H1 (cell line): ENCODE measurements at regions not wholly inside any gene's neighbourhood (a gene's known extent, or its start where the extent isn't known, plus 50 kb on each side); places are given as distances from the start of the nearest gene placed in this dataset.

Source experiments
- CTCF ChIA-PET: fragments of 300-600 bp; sonication (Branson Sonifier 250); formaldehyde crosslinking; loops from one replicate; lab custom pipeline; 2021; ENCODE audit not compliant: partially characterized antibody; lab: Charles Lee
- POLR2A ChIA-PET: fragments of 300-600 bp; sonication (Branson Sonifier 250); formaldehyde crosslinking; loops from one replicate; lab custom pipeline; 2021; ENCODE audit warnings: inconsistent platforms; ENCODE audit not compliant: partially characterized antibody; lab: Charles Lee
- DNase-seq, 2 experiments: peaks; one replicate each; pipeline versions ENCODE4 v3.0.0 to v3.0.0-alpha.2; 2010 to 2022; ENCODE audit warnings: low spot score in 2 of 2, low read depth in 1 of 2, mixed read lengths in 1 of 2
- FAIRE-seq: peaks from 2 replicates; lab custom pipeline; 2011; peaks lifted over from hg19 to GRCh38; lab: Jason Lieb, UNC
- H2AFZ ChIP-seq: 2 replicates; pipeline ENCODE4 v1.8.1; 2012; ENCODE audit warnings: low read length, inconsistent platforms
- H2AK5ac ChIP-seq: 2 replicates; pipeline ENCODE4 v1.6.1; 2013; ENCODE audit warnings: low read depth, low read length
- H2BK120ac ChIP-seq: replicated peaks from 2 replicates; pipeline ENCODE3; 2013; ENCODE audit warnings: low read depth, low read length, inconsistent platforms
- H2BK12ac ChIP-seq: 2 replicates; pipeline ENCODE4 v1.6.1; 2013; ENCODE audit warnings: low read depth, low read length
- H2BK15ac ChIP-seq: 2 replicates; pipeline ENCODE4 v1.6.1; 2013; ENCODE audit warnings: low read length
- H2BK20ac ChIP-seq: 2 replicates; pipeline ENCODE4 v1.6.1; 2013; ENCODE audit warnings: low read length
- H2BK5ac ChIP-seq: 2 replicates; pipeline ENCODE4 v1.6.1; 2013; ENCODE audit warnings: low read depth, low read length
- H3K14ac ChIP-seq: 2 replicates; pipeline ENCODE4 v1.6.1; 2013; ENCODE audit warnings: inconsistent platforms; ENCODE audit not compliant: insufficient read length
- H3K18ac ChIP-seq: 2 replicates; pipeline ENCODE4 v1.6.1; 2013; ENCODE audit warnings: low read length; ENCODE audit errors: extremely low read depth
- H3K23ac ChIP-seq: 2 replicates; pipeline ENCODE4 v1.6.1; 2013; ENCODE audit warnings: inconsistent platforms; ENCODE audit not compliant: insufficient read length
- H3K23me2 ChIP-seq: 2 replicates; pipeline ENCODE4 v1.6.1; 2013; ENCODE audit warnings: low read depth, low read length
- H3K27ac ChIP-seq: 2 replicates; pipeline ENCODE4 v1.6.1; 2011; ENCODE audit warnings: low read depth, low read length, inconsistent platforms
- H3K27me3 ChIP-seq, 4 experiments: replicated peaks in 1 of 4; 1 replicate in 1 of 4; 2 replicates in 3 of 4; pipeline versions ENCODE4 v1.6.1 to v1.8.1; 2011 to 2013; ENCODE audit warnings: low read length in 3 of 4, mild to moderate bottlenecking in 3 of 4, inconsistent platforms in 2 of 4, mixed read lengths in 2 of 4, moderate library complexity in 1 of 4; ENCODE audit not compliant: control insufficient read depth in 3 of 4, insufficient read depth in 3 of 4; ENCODE audit errors: extremely low read depth in 1 of 4
- H3K36me3 ChIP-seq, 4 experiments: 2 replicates each; pipeline versions ENCODE4 v1.6.1 to v1.8.1; 2011 to 2013; ENCODE audit warnings: mild to moderate bottlenecking in 4 of 4, low read length in 3 of 4, moderate library complexity in 2 of 4, control low read depth in 1 of 4, inconsistent platforms in 1 of 4; ENCODE audit not compliant: insufficient read depth in 4 of 4, control insufficient read depth in 2 of 4
- H3K4ac ChIP-seq: replicated peaks from 2 replicates; pipeline ENCODE3; 2013; ENCODE audit warnings: low read length, low read depth, mixed read lengths, inconsistent platforms; ENCODE audit not compliant: insufficient read length
- H3K4me1 ChIP-seq, 4 experiments: replicated peaks in 1 of 4; 1 replicate in 1 of 4; 2 replicates in 3 of 4; pipeline versions ENCODE4 v1.6.1 to v1.8.1; 2011 to 2013; ENCODE audit warnings: low read length in 3 of 4, inconsistent platforms in 2 of 4, mixed read lengths in 1 of 4; ENCODE audit not compliant: insufficient read depth in 4 of 4, control insufficient read depth in 3 of 4
- H3K4me2 ChIP-seq, 2 experiments: 2 replicates each; pipeline versions ENCODE4 v1.6.1 to v1.8.1; 2011 to 2013; ENCODE audit warnings: low read depth in 2 of 2, low read length in 2 of 2, control low read depth in 1 of 2, inconsistent platforms in 1 of 2, mild to moderate bottlenecking in 1 of 2; ENCODE audit not compliant: insufficient read depth in 1 of 2
- H3K4me3 ChIP-seq, 4 experiments: fragments of 200-600, 300-600 bp in 1 of 4; sonication (generic), shearing (Covaris generic), sonication (Bioruptor Twin) in 1 of 4; 2 replicates each; pipeline versions ENCODE4 v1.5.1 to v1.8.1; 2011 to 2016; ENCODE audit warnings: low read length in 4 of 4, low read depth in 3 of 4, control low read depth in 2 of 4, inconsistent platforms in 2 of 4, mild to moderate bottlenecking in 2 of 4, mixed read lengths in 1 of 4, moderate library complexity in 1 of 4; ENCODE audit not compliant: insufficient read depth in 2 of 4; ENCODE audit errors: extremely low read depth in 1 of 4
- H3K56ac ChIP-seq: replicated peaks from 2 replicates; pipeline ENCODE3; 2013; ENCODE audit warnings: low read depth, mild to moderate bottlenecking, mixed read lengths, low read length, inconsistent platforms; ENCODE audit not compliant: insufficient read length
- H3K79me1 ChIP-seq: 2 replicates; pipeline ENCODE4 v1.6.1; 2013; ENCODE audit warnings: low read depth, low read length, control low read depth
- H3K79me2 ChIP-seq, 2 experiments: 2 replicates each; pipeline versions ENCODE4 v1.6.1 to v1.8.1; 2012 to 2013; ENCODE audit warnings: low read length in 2 of 2, mild to moderate bottlenecking in 2 of 2, inconsistent platforms in 1 of 2; ENCODE audit not compliant: insufficient read depth in 2 of 2, control insufficient read depth in 1 of 2
- H3K9ac ChIP-seq, 4 experiments: replicated peaks in 1 of 4; 1 replicate in 1 of 4; 2 replicates in 3 of 4; pipeline versions ENCODE4 v1.6.1 to v1.8.1; 2011 to 2013; ENCODE audit warnings: low read depth in 3 of 4, low read length in 3 of 4, control low read depth in 2 of 4, mild to moderate bottlenecking in 2 of 4, moderate library complexity in 2 of 4, inconsistent platforms in 1 of 4; ENCODE audit errors: extremely low read depth in 1 of 4
- H3K9me3 ChIP-seq, 2 experiments: 2 replicates each; pipeline versions ENCODE4 v1.6.1 to v1.8.1; 2012 to 2013; ENCODE audit warnings: mild to moderate bottlenecking in 2 of 2, moderate library complexity in 2 of 2, control low read depth in 1 of 2, inconsistent platforms in 1 of 2, low read depth in 1 of 2, low read length in 1 of 2, mixed read lengths in 1 of 2; ENCODE audit not compliant: insufficient read depth in 2 of 2
- H4K20me1 ChIP-seq, 2 experiments: replicated peaks in 1 of 2; 2 replicates each; pipeline versions ENCODE3 to v1.8.1; 2011 to 2013; ENCODE audit warnings: inconsistent platforms in 2 of 2, low read length in 2 of 2, mild to moderate bottlenecking in 1 of 2; ENCODE audit not compliant: insufficient read depth in 2 of 2, control insufficient read depth in 1 of 2
- H4K5ac ChIP-seq: 2 replicates; pipeline ENCODE4 v1.6.1; 2013; ENCODE audit warnings: low read length, low read depth, mixed read lengths, inconsistent platforms; ENCODE audit not compliant: insufficient read length
- H4K8ac ChIP-seq: 2 replicates; pipeline ENCODE4 v1.8.0; 2013; ENCODE audit warnings: mild to moderate bottlenecking, moderate library complexity, low read length, inconsistent platforms; ENCODE audit not compliant: insufficient read depth; ENCODE audit errors: extremely low read depth
- H4K91ac ChIP-seq: replicated peaks from 2 replicates; pipeline ENCODE3; 2013; ENCODE audit warnings: low read length, mixed read lengths, inconsistent platforms; ENCODE audit not compliant: insufficient read length
- ATF3 ChIP-seq: IDR thresholded peaks from 2 replicates; pipeline ENCODE4 v1.6.1; 2011; ENCODE audit warnings: low read depth, mild to moderate bottlenecking, low read length; ENCODE audit not compliant: insufficient read depth
- CEBPB ChIP-seq: IDR thresholded peaks from 2 replicates; pipeline ENCODE4 v1.6.1; 2012; ENCODE audit warnings: low read depth, low read length
- CHD2 ChIP-seq: IDR thresholded peaks from 2 replicates; pipeline ENCODE4 v1.6.1; 2012; ENCODE audit warnings: low read length, improper control_type of control experiment
- GTF2F1 ChIP-seq: IDR thresholded peaks from 2 replicates; pipeline ENCODE4 v1.6.1; 2012; ENCODE audit warnings: low read depth, low read length, improper control_type of control experiment, borderline replicate concordance
- MAFK ChIP-seq: IDR thresholded peaks from 2 replicates; pipeline ENCODE4 v1.6.1; 2012; ENCODE audit warnings: low read depth, mild to moderate bottlenecking, improper control_type of control experiment, low read length
- PHF8 ChIP-seq: fragments of 200-600 bp; sonication (generic); conservative IDR thresholded peaks from 2 replicates; pipeline ENCODE4 v1.7.1; 2012; ENCODE audit warnings: low read depth, mild to moderate bottlenecking, inconsistent platforms, low read length, moderate library complexity
- WGBS, 2 experiments: shearing (Covaris generic) in 1 of 2; methylation state at CpG; one replicate each; pipeline versions ENCODE4 v1.1.6 to v1.1.7; 2013 to 2015; ENCODE audit warnings: low lambda C conversion rate in 2 of 2, mixed read lengths in 2 of 2, inconsistent platforms in 1 of 2, low coverage in 1 of 2, missing lambda C conversion rate in 1 of 2; ENCODE audit not compliant: insufficient replicate concordance in 2 of 2, insufficient coverage in 1 of 2, insufficient read length in 1 of 2; ENCODE audit errors: extremely low coverage in 1 of 2, missing lambda C conversion rate in 1 of 2; 5-methylcytosine and 5-hydroxymethylcytosine counted together
- TF ChIP-seq, protein P1 (sequence below): IDR thresholded peaks from 2 replicates; pipeline ENCODE4 v1.6.1; 2012; ENCODE audit warnings: inconsistent platforms

DNA sequence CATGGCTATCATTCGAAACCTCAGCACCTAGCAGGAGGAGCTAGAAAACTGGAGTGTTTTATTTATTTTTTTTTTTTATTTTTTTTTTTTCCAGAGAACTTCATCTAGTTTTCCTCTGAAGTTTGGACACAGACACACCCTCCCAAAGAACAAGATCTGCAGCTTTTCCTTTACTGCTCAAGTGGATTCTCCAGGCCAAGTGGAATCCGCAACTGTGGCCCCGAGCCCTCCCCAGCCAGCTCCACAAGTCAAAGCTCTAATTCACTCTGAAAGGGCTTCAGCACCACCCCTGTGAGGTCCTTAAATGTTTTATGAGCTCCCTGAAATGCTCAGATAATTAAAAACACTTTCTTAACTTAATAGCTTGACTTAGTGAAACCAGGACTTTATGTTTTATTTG lies 332.1 kb upstream of the DYNLRB2 start:
- H2AK5ac ChIP-seq, result no peak overlapping the region
- H3K27me3 ChIP-seq, result no peaks in the 10 kb centered on the region
- no peak overlapping the region for H3K27ac ChIP-seq
- H3K23ac ChIP-seq, result no peak overlapping the region
- no peaks in the 10 kb centered on the region for H3K9me3 ChIP-seq
- WGBS, 2 experiments, result 87% methylated on average over 3 of the region's 3 CpGs; no CpG with 5 or more reads in 1 of the 2 experiments
- no peak overlapping the region for H2BK20ac ChIP-seq
- H3K4me1 ChIP-seq, result no peaks in the 10 kb centered on the region
- H2BK15ac ChIP-seq, result no peak overlapping the region
- no peak overlapping the region for H3K14ac ChIP-seq
- H3K9ac ChIP-seq, result no peak overlapping the region
- H4K91ac ChIP-seq, result no peak overlapping the region
- no peaks in the 10 kb centered on the region for H3K36me3 ChIP-seq
- H3K56ac ChIP-seq, result no peak overlapping the region
- no peak overlapping the region for H4K8ac ChIP-seq
- no peak overlapping the region for H2BK12ac ChIP-seq
- no peaks in the 10 kb centered on the region for H3K79me1 ChIP-seq
- H2AFZ ChIP-seq, result no peak overlapping the region
- no peak for FAIRE-seq
- H3K79me2 ChIP-seq, result no peaks in the 10 kb centered on the region
- ChIA-PET CTCF (no interaction called here), POLR2A (no interaction called here)
- H4K5ac ChIP-seq, result no peak overlapping the region
- H3K4me3 ChIP-seq, result no peak overlapping the region
- no peak overlapping the region for H3K4me2 ChIP-seq
- H2BK5ac ChIP-seq, result no peak overlapping the region
- H3K4ac ChIP-seq, result no peak overlapping the region
- no peak overlapping the region for H3K18ac ChIP-seq
- H2BK120ac ChIP-seq, result no peak overlapping the region
- DNase-seq, result no peak
- no peaks in the 10 kb centered on the region for H3K23me2 ChIP-seq
- TF ChIP-seq GTF2F1 (no peak), CEBPB (no peak), MAFK (no peak), ATF3 (no peak), PHF8 (no peak), CHD2 (no peak)
- TF ChIP-seq, protein P1, sequence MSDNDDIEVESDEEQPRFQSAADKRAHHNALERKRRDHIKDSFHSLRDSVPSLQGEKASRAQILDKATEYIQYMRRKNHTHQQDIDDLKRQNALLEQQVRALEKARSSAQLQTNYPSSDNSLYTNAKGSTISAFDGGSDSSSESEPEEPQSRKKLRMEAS, result no peak
- no peaks in the 10 kb centered on the region for H4K20me1 ChIP-seq
